ENCODE measurements at regions not wholly inside any gene's neighbourhood (a gene's known extent, or its start where the extent isn't known, plus 50 kb on each side); places are given as distances from the start of the nearest gene placed in this dataset.

- TF ChIP-seq MAX (IDR thresholded peaks at IDR 0.05) = no peak
- no peak for TF ChIP-seq CEBPB (IDR thresholded peaks at IDR 0.05)
These were observed 97.8 kb upstream of the COL1A2 start for GRCh38 chr7:94296881-94297280.
